ENCODE measurements at regions not wholly inside any gene's neighbourhood (a gene's known extent, or its start where the extent isn't known, plus 50 kb on each side); places are given as distances from the start of the nearest gene placed in this dataset.

GRCh38 chr5:25500635-25501034 lies 855.9 kb upstream of the CDH10 start:
- H2BK12ac ChIP-seq (ENCODE audit: low read depth, low read length) = no peak overlapping the region
- WGBS, 2 experiments (ENCODE audit: extremely low coverage in 1 of 2, insufficient coverage in 1 of 2, insufficient read length in 1 of 2, insufficient replicate concordance in 2 of 2, low coverage in 1 of 2, low lambda C conversion rate in 2 of 2, missing lambda C conversion rate in 1 of 2) = 58% methylated on average over 1 of the region's 1 CpG; no CpG with 5 or more reads in 1 of the 2 experiments
- H2AFZ ChIP-seq (ENCODE audit: low read length) = no peak overlapping the region
- H2BK20ac ChIP-seq (ENCODE audit: low read length) = no peak overlapping the region
- H3K79me2 ChIP-seq (ENCODE audit: control insufficient read depth in 1 of 2, insufficient read depth in 2 of 2, low read length in 2 of 2) = no peaks in the 10 kb centered on the region
- no peak overlapping the region for H2AK5ac ChIP-seq (ENCODE audit: low read depth, low read length)
- peak; percentile 7 for FAIRE-seq
- POLR2A ChIA-PET (ENCODE audit: partially characterized antibody) = no interaction called here
- no peak overlapping the region for H3K56ac ChIP-seq (replicated peaks; ENCODE audit: insufficient read length, low read depth, low read length)
- H3K9ac ChIP-seq (replicated peaks in 1 of 4; ENCODE audit: extremely low read depth in 1 of 4, low read depth in 3 of 4, low read length in 3 of 4) = no peak overlapping the region
- no peak overlapping the region for H3K4me3 ChIP-seq (ENCODE audit: extremely low read depth in 1 of 4, insufficient read depth in 2 of 4, low read depth in 3 of 4, low read length in 4 of 4)
- H3K4ac ChIP-seq (replicated peaks; ENCODE audit: insufficient read length, low read depth, low read length) = no peak overlapping the region
- no peak overlapping the region for H3K23ac ChIP-seq (ENCODE audit: insufficient read length)
- no peak overlapping the region for H3K27ac ChIP-seq (ENCODE audit: low read depth, low read length)
- H2BK5ac ChIP-seq (ENCODE audit: low read depth, low read length) = no peak overlapping the region
- no peak overlapping the region for H3K4me2 ChIP-seq (ENCODE audit: insufficient read depth in 1 of 2, low read depth in 2 of 2, low read length in 2 of 2)
- no peak for DNase-seq (ENCODE audit: low read depth in 1 of 2, low spot score in 2 of 2)
- no peak overlapping the region for H3K14ac ChIP-seq (ENCODE audit: insufficient read length)
- H3K27me3 ChIP-seq (replicated peaks in 1 of 4; ENCODE audit: control insufficient read depth in 3 of 4, extremely low read depth in 1 of 4, insufficient read depth in 3 of 4, low read length in 3 of 4) = no peaks in the 10 kb centered on the region
- H4K5ac ChIP-seq (ENCODE audit: insufficient read length, low read depth, low read length) = no peak overlapping the region
- no peak overlapping the region for H2BK120ac ChIP-seq (replicated peaks; ENCODE audit: low read depth, low read length)
- H3K18ac ChIP-seq (ENCODE audit: extremely low read depth, low read length) = no peak overlapping the region
- H3K23me2 ChIP-seq (ENCODE audit: low read depth, low read length) = peaks cover 3% of the 10 kb centered on the region; the same call in 1 of the 2 replicates
- H2BK15ac ChIP-seq (ENCODE audit: low read length) = no peak overlapping the region
- H4K20me1 ChIP-seq (replicated peaks in 1 of 2; ENCODE audit: control insufficient read depth in 1 of 2, insufficient read depth in 2 of 2, low read length in 2 of 2) = no peaks in the 10 kb centered on the region
- H3K4me1 ChIP-seq (replicated peaks in 1 of 4; ENCODE audit: control insufficient read depth in 3 of 4, insufficient read depth in 4 of 4, low read length in 3 of 4) = no peaks in the 10 kb centered on the region
- H3K79me1 ChIP-seq (ENCODE audit: low read depth, low read length) = no peaks in the 10 kb centered on the region
- TF ChIP-seq POLR2A (IDR thresholded peaks at IDR 0.05; ENCODE audit: control extremely low read depth in 1 of 2, low read depth in 2 of 2, low read length in 2 of 2) = no peak
- TF ChIP-seq NANOG (IDR thresholded peaks at IDR 0.05; ENCODE audit: insufficient read depth, low read depth, low read length, poor library complexity, severe bottlenecking) = peak; percentile 30
- peak; percentile 50; the same call in 1 of the 2 replicates for TF ChIP-seq POU5F1 (IDR thresholded peaks at IDR 0.05; ENCODE audit: low read depth, low read length)
- H4K8ac ChIP-seq (ENCODE audit: extremely low read depth, insufficient read depth, low read length) = no peak overlapping the region
- CTCF ChIA-PET (ENCODE audit: partially characterized antibody) = no interaction called here
- peaks cover 0 to 2% of the 10 kb centered on the region in 2 experiments; a peak in 1 of 4 replicates for H3K9me3 ChIP-seq (ENCODE audit: insufficient read depth in 2 of 2, low read depth in 1 of 2, low read length in 1 of 2)
- no peaks in the 10 kb centered on the region for H3K36me3 ChIP-seq (ENCODE audit: control insufficient read depth in 2 of 4, insufficient read depth in 4 of 4, low read length in 3 of 4)
- no peak overlapping the region for H4K91ac ChIP-seq (replicated peaks; ENCODE audit: insufficient read length, low read length)

Measured in H1 (cell line).